Skeletal muscle satellite cell (primary cell): ENCODE measurements at regions not wholly inside any gene's neighbourhood (a gene's known extent, or its start where the extent isn't known, plus 50 kb on each side); places are given as distances from the start of the nearest gene placed in this dataset.

Source experiments
- H3K27me3 ChIP-seq: 2 replicates; pipeline ENCODE4 v1.7.0; 2013; ENCODE audit warnings: low read length; ENCODE audit not compliant: control insufficient read depth, insufficient read depth
- H3K36me3 ChIP-seq: 2 replicates; pipeline ENCODE4 v1.7.0; 2013; ENCODE audit warnings: mild to moderate bottlenecking, control low read depth, low read length; ENCODE audit not compliant: insufficient read depth
- H3K4me1 ChIP-seq: 2 replicates; pipeline ENCODE4 v1.7.0; 2013; ENCODE audit warnings: low read length; ENCODE audit not compliant: control insufficient read depth, insufficient read depth
- H3K4me2 ChIP-seq: 2 replicates; pipeline ENCODE4 v1.7.0; 2013; ENCODE audit warnings: mild to moderate bottlenecking, low read length
- H3K4me3 ChIP-seq: 2 replicates; pipeline ENCODE4 v1.7.0; 2013; ENCODE audit warnings: low read length
- H3K9ac ChIP-seq: 2 replicates; pipeline ENCODE4 v1.7.0; 2013; ENCODE audit warnings: mild to moderate bottlenecking, low read depth, low read length, moderate library complexity
- H3K9me3 ChIP-seq: replicated peaks from 2 replicates; pipeline ENCODE4 v1.7.0; 2013; ENCODE audit warnings: mild to moderate bottlenecking, control low read depth, low read length

GRCh38 chr9:119074017-119074416 is 295.2 kb downstream of the BRINP1 start:
- H3K36me3 ChIP-seq = no peaks in the 10 kb centered on the region

GRCh38 chr9:119078015-119078414 is 291.2 kb downstream of the BRINP1 start:
- H3K9me3 ChIP-seq = no peaks in the 10 kb centered on the region
- no peaks in the 10 kb centered on the region for H3K27me3 ChIP-seq
- H3K9ac ChIP-seq = no peak overlapping the region
- no peak overlapping the region for H3K4me2 ChIP-seq
- no peaks in the 10 kb centered on the region for H3K36me3 ChIP-seq
- no peaks in the 10 kb centered on the region for H3K4me1 ChIP-seq
- no peak overlapping the region for H3K4me3 ChIP-seq

More at GRCh38 chr9:119074017-119074416, 295.2 kb downstream of the BRINP1 start:
- no peaks in the 10 kb centered on the region for H3K4me1 ChIP-seq
- H3K4me3 ChIP-seq = no peak overlapping the region
- H3K9me3 ChIP-seq = no peaks in the 10 kb centered on the region
- H3K9ac ChIP-seq = no peak overlapping the region
- no peaks in the 10 kb centered on the region for H3K27me3 ChIP-seq
- no peak overlapping the region for H3K4me2 ChIP-seq

- Histone ChIP-seq H3K9me3 (no peaks in the 10 kb centered on the region), H3K36me3 (no peaks in the 10 kb centered on the region), H3K4me1 (no peaks in the 10 kb centered on the region), H3K4me3 (no peak overlapping the region), H3K27me3 (no peaks in the 10 kb centered on the region), H3K9ac (no peak overlapping the region), H3K4me2 (no peak overlapping the region)
Observed at GRCh38 chr9:119083673-119084072, 285.6 kb downstream of the BRINP1 start.

GRCh38 chr9:119086590-119086989 is 282.6 kb downstream of the BRINP1 start:
- Histone ChIP-seq H3K36me3 (no peaks in the 10 kb centered on the region), H3K4me2 (no peak overlapping the region)

GRCh38 chr9:119088002-119088547 is 281.2 kb downstream of the BRINP1 start:
- no peak overlapping the region for H3K4me3 ChIP-seq
- H3K36me3 ChIP-seq = no peaks in the 10 kb centered on the region
- no peaks in the 10 kb centered on the region for H3K9me3 ChIP-seq
- no peak overlapping the region for H3K9ac ChIP-seq
- H3K4me1 ChIP-seq = no peaks in the 10 kb centered on the region
- H3K4me2 ChIP-seq = no peak overlapping the region
- H3K27me3 ChIP-seq = no peaks in the 10 kb centered on the region

More at GRCh38 chr9:119086590-119086989, 282.6 kb downstream of the BRINP1 start:
- no peaks in the 10 kb centered on the region for H3K9me3 ChIP-seq
- no peak overlapping the region for H3K9ac ChIP-seq
- no peak overlapping the region for H3K4me3 ChIP-seq
- H3K4me1 ChIP-seq = no peaks in the 10 kb centered on the region
- H3K27me3 ChIP-seq = no peaks in the 10 kb centered on the region

- no peaks in the 10 kb centered on the region for H3K9me3 ChIP-seq
- H3K4me1 ChIP-seq = no peaks in the 10 kb centered on the region
- H3K4me2 ChIP-seq = no peak overlapping the region
- H3K27me3 ChIP-seq = no peaks in the 10 kb centered on the region
- no peaks in the 10 kb centered on the region for H3K36me3 ChIP-seq
- no peak overlapping the region for H3K9ac ChIP-seq
- H3K4me3 ChIP-seq = no peak overlapping the region
Observed at GRCh38 chr9:119091074-119091473, 278.2 kb downstream of the BRINP1 start.

GRCh38 chr9:119092125-119092524 is 277.1 kb downstream of the BRINP1 start:
- H3K4me3 ChIP-seq = no peak overlapping the region
- no peak overlapping the region for H3K4me2 ChIP-seq
- no peaks in the 10 kb centered on the region for H3K36me3 ChIP-seq
- no peak overlapping the region for H3K9ac ChIP-seq
- H3K9me3 ChIP-seq = no peaks in the 10 kb centered on the region
- no peaks in the 10 kb centered on the region for H3K4me1 ChIP-seq
- no peaks in the 10 kb centered on the region for H3K27me3 ChIP-seq

GRCh38 chr9:119094086-119094485 is 275.1 kb downstream of the BRINP1 start:
- no peak overlapping the region for H3K4me3 ChIP-seq
- no peaks in the 10 kb centered on the region for H3K9me3 ChIP-seq
- H3K9ac ChIP-seq = no peak overlapping the region
- no peaks in the 10 kb centered on the region for H3K4me1 ChIP-seq
- H3K27me3 ChIP-seq = no peaks in the 10 kb centered on the region
- no peaks in the 10 kb centered on the region for H3K36me3 ChIP-seq
- H3K4me2 ChIP-seq = no peak overlapping the region

GRCh38 chr9:119095072-119095471 is 274.2 kb downstream of the BRINP1 start:
- no peak overlapping the region for H3K4me2 ChIP-seq
- H3K4me1 ChIP-seq = no peaks in the 10 kb centered on the region
- no peaks in the 10 kb centered on the region for H3K27me3 ChIP-seq
- H3K9me3 ChIP-seq = no peaks in the 10 kb centered on the region
- H3K36me3 ChIP-seq = no peaks in the 10 kb centered on the region
- no peak overlapping the region for H3K4me3 ChIP-seq
- no peak overlapping the region for H3K9ac ChIP-seq

- Histone ChIP-seq H3K9me3 (no peaks in the 10 kb centered on the region), H3K9ac (no peak overlapping the region), H3K4me2 (no peak overlapping the region), H3K36me3 (no peaks in the 10 kb centered on the region), H3K4me3 (no peak overlapping the region), H3K27me3 (no peaks in the 10 kb centered on the region), H3K4me1 (no peaks in the 10 kb centered on the region)
Observed at GRCh38 chr9:119101048-119101447, 268.2 kb downstream of the BRINP1 start.

GRCh38 chr9:119114681-119115080 is 254.6 kb downstream of the BRINP1 start:
- no peak overlapping the region for H3K4me2 ChIP-seq
- H3K9me3 ChIP-seq = no peaks in the 10 kb centered on the region
- no peaks in the 10 kb centered on the region for H3K4me1 ChIP-seq
- no peaks in the 10 kb centered on the region for H3K27me3 ChIP-seq
- H3K9ac ChIP-seq = no peak overlapping the region
- no peaks in the 10 kb centered on the region for H3K36me3 ChIP-seq
- H3K4me3 ChIP-seq = no peak overlapping the region
